Cortex of kidney (tissue), 1 donor: ENCODE measurements at regions not wholly inside any gene's neighbourhood (a gene's known extent, or its start where the extent isn't known, plus 50 kb on each side); places are given as distances from the start of the nearest gene placed in this dataset.

Source experiments
- DNase-seq: peaks from one replicate; lab custom pipeline; 2025; lab: John Stamatoyannopoulos, UW

DNA sequence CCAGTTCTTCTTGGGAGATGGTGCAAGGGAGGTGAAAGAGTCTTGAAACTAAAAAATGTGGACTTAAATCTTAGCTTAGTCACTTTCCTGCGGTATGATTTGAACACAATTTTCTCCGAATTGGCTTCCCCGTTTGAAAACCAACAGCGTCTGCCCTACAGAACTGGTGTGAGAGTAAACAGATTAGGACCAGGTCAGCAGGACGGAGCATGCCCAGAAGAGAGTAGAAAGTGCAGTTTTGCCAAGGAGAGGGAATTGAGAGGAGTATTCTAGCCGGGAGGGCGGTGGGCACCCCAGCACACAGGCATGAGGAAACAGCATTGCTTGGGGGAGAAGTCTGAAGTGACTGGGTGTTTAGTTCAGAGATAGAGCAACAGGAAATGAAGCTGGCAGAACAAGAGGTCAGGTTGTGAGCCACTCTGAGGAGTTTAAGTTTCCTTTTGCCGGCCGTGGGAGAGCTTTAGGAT, 927.1 kb downstream of the VRK1 start:
- no peak for DNase-seq

DNA sequence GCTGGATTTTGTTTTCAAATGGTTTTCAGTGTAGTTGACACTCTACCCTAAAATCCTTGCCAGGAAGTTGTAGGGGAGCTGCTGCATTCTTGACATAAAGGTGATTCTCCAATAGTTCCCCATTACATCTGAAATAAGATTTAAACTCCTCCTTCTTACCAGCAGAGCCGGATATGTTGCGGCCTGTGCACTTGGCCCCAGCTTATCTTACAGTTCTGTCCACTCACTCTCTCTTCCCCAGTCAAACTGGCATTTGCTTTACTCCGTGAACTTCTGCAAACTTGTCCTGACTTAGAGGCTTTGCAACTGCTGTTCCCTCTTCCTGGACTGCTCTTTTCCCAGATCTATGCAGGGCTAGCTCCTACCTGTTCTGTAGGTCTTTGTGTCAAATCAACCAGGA, 929.5 kb downstream of the VRK1 start:
- DNase-seq: no peak

DNA sequence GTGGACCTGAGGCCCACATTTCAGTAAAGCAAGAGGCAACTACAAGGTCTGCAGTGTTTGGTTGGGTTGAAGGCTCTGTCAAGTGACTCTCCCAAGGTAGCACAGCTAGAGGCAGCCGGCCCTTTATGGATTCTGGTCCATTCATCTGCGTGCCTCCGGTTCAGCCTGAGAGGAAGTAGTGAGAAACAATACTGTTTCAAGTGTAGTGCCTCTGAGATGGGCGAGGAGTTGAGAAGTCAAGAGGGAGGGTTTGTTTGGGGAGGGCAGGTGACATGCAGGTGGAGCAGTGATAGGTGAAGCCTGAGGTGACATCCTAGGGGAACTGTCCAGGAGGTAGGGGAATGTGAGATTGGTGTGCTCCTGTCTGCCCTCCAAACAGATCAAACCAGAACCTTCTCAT, 933.5 kb downstream of the VRK1 start:
- DNase-seq: no peak

DNA sequence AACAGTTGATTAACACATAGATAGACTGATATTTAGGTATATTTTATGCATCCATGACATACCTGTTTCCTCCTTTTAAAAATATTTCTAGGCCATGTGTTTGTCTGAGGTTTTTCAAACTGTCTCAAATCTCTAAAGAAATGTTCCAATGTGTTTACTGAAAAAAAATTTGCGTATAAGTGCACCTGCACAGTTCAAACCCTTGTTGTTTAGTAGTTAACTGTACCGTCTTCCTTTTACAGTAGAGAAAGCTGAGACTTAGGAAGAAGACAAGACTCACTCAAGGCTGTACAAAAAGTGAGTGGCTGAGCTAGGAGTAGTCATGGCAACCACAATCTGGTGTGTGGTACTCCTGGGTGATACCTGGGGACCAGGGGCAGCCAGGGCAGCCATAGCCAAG, 934.6 kb downstream of the VRK1 start:
- DNase-seq: no peak

DNA sequence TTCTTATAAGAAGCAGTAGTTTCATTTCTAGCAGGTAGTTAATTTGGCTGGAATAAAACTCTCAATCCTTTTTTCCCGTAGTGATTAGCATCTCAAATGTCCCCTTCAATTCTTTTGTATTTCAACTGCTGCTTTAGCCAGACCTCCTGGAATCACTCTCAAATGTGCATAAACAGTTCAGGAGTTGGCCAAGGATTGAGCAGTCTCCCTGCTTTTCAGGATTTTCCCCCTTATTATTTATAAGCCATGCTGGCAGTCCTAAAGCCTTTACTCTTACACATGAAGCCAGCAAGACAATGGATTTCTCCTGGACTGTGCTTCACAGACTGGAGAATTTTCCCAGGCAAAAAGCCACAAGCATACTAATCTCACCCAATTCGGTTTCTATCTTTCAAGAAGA, 950.1 kb downstream of the VRK1 start:
- DNase-seq: no peak

DNA sequence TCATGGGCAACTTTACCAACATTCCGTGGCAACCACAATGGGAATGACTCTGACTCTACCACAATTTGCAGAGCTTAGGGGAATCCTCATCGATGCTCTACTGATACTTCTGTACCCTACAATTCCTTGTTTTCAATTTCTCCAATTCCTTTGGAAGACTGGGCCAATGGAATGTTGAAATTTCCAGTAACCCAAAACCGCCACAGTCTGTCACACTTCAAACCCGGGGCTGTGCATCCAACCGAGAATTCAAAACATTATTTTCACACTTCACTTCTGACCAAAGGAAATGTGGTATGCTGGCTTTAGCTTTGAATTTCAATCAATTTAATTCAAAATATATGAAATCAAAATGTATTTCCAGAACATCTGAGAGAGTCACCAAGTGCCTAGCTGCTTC, 951.4 kb downstream of the VRK1 start:
- no peak for DNase-seq

DNA sequence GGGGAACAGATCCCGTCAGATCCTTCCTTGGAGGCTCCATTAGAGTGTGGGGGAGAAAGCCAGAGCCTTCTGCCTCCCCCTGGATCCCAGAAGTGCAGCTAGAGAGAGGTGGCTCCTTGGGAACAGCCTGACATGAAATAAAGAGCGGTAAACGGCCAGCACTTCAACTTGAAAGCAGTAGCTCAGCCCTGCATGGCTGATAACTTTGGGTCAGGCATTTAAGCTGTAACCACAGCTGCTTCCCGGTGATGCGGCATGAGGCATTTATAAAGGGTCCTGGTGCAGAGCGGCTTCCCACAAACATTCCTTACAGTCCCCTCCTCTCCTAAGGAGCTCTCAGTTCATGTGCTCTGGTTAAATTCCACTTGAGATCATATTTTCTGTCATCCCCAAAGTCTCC, 960.3 kb downstream of the VRK1 start:
- no peak for DNase-seq

DNA sequence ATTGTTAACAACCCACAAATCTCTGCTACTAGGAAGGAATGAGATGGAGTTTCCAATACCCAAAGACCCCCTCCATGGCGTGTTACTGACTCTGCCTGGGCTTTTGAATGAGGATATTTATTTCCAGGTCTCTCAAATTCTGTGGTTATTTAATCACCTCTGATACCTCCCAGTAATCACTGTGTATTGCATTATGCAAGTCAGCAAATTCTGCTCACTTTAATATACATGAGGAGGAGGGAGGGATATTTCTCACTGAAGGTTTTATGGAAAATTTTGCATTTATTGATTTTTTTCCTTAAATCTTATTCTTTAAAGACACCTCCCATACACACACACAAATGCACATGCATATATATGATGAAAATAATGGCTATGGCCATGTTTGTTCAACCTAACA, 962.9 kb downstream of the VRK1 start:
- no peak for DNase-seq

DNA sequence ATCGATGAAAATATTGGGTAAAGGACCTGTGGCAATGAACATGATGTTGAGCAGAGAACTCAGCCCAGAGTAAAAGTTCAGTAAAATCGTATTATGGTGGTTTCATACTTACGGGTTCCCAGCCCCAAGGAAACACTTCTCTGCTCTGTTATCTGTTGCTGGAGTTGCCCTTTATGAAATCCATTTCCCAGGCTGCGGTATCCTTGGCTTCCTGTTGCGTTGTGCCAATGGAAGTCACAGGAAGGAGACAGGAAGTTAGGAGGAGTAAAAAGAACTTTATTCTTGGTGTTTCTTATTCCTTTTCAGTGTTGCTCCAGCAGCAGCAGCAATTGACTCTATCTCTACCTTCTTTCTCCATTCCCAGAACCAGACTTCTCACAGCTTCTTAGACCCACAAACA, 965.2 kb downstream of the VRK1 start:
- no peak for DNase-seq

DNA sequence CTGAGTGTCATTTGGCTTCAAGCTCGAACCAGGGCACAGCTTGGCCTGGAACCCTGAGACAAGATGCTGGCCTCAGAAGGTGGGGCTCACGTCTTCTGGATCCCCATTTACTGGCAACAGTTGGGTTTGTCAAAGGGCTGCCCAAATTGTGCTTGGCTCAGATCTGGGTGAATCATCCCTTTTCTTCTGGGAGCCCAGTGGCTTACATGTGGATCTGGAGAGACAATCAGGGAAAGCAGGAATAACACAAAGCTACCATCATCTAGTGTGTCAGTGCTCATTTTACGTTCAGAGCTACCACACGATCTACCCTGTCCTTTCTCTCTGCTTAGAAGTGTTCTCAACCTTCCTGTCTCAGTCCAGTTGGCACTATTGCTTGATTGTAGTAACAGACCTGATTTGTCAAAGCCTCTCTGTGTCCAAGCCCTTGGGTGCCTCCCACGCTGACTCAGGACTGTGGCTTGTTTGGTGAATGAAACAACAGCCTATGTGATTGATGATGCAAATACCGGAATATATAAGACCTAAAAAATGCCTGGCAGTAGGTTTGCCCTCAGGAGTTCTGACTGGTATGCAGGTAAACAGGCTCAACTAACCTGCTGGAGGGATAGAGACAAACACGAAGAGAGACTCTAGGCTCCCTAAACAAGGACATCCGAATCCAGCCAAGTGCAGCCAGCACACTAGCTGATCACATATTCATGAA, 974.3 kb downstream of the VRK1 start:
- DNase-seq: no peak

DNA sequence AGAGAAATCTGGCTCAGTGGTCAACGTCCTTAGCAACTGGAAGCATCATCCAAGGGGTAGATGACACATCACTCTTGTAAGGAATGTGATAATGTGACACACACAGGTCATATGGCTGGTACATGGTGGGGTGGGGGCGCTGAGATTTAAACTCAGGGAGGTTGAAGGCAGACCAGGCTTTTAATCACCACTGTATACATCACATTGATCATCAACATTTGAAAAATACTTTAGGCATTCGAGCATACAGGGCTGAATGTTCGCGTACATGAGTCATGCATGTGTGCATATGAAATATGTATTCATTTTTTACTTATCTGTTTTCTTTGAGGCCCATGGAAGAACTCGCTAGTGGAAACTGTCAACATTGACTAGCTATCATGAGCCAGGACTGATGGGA, 976.4 kb downstream of the VRK1 start:
- no peak for DNase-seq

DNA sequence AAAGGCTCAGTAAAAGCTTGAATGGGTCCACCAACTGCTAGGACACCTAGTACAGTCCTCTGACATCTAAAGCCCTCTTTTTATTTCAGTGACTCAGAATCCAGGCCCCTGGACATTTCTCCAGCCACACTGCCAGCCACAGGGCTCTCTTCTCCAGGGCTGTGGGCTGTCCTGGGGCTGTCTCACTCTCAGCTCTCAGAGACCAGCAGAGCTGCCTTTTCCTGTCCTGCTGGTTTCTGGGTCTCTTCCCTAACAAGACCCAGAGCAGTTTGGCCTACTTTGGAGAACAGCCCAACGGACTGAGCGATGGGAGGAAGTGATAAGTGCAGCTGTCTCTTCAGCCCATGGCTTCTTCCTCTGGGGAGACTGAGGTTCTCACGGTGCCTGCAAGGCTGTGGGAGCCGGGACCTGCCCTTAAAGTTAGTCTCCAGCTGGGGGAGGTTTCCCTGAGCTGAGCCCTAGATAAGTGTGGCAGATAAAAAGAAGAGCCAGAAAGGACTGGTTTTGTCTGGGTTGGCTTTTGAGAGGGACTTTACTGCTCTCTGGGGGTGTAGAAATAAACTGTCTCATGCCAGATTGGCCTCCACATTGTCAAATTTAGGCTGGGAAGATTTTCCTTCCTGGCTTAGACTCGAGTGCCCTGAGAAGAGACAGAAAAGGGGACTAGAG, 979.8 kb downstream of the VRK1 start:
- DNase-seq: no peak

DNA sequence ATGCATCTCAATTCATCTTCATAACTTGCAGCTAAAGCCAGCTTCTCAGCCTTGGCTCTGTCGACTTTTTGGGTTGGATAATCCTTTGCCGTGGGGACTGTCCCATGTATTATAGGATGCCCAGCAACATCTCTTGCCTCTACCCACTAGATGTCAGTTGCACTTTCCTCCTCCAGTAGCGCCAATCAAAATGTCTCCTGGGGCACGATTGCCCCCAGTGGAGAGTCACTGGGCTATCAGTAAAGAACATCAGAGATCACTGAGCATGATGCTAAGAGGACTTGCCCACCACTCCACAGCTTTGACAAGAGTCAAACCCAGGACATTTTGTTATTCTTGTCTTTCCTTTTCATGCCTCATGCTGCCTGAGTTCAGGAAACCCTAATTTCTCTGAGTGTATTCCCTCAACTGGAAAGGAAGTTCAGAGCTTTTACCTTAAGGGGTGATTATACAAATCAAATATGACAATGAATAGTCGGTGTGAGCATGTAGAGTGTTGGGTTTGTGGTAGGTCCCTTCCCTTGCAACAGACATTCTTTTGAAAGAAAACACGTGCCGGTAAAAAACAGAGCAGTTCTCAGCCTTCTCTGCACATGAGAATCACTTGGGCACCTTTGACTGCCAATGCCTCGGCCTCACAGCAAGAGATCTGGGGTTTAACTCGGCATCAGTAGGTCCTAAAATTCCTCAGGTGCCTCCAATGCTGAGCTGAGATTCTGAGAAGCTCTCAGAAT, 980.6 kb downstream of the VRK1 start:
- DNase-seq: no peak

DNA sequence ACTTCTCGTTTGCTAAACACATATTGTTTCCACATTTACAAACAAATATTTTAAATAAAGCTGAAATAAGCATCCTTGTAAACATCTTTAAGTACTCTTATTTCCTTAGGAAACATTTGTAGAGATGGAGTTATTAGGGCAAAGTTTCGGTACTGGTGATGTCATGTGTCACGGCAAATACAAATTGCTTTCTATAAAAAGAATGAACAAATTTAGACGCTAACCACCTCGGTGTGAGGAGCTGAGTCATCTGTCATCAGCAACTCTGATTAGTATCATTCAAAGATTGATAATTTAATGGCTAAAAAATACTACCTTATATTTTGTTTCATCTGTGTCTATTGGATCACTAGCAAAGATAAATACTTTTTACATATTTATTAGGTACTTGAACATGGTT, 982.0 kb downstream of the VRK1 start:
- DNase-seq: no peak

DNA sequence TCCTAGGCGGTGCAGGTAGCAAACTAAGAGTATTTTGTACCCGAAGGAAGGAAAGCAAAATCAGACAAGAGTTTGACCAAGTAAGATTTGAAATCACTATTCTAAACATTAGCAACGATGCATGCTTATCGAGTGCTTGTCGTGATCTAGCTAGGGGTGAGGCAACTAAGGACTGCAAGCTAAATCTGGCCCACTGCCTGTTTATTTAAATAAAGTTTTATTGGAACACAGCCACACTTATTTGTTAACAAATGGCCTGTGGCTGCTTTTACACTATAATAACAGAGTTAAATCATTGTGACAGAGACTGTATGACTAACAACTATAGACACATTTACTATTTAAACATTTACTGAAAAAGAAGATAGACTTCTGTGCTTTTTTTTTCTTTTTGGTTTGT, 983.6 kb downstream of the VRK1 start:
- no peak for DNase-seq

DNA sequence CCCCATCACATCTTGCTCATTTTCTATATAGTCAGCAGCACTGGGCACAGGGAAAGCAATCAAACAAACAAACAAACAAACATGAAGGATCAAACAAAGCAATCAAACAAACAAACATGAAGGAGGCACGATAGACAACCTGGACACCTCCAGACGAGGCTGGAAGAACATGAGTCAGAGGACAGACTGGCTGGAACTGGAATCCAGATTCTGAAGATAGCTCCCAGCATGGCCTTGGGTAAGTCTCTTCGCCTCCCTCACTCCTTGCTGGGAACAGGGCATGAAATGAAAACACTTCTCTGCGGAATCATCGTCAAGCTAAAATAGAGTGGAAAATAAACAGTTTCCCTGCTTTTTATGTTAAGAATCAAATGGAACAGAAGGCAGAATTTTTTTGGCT, 984.8 kb downstream of the VRK1 start:
- DNase-seq: no peak

DNA sequence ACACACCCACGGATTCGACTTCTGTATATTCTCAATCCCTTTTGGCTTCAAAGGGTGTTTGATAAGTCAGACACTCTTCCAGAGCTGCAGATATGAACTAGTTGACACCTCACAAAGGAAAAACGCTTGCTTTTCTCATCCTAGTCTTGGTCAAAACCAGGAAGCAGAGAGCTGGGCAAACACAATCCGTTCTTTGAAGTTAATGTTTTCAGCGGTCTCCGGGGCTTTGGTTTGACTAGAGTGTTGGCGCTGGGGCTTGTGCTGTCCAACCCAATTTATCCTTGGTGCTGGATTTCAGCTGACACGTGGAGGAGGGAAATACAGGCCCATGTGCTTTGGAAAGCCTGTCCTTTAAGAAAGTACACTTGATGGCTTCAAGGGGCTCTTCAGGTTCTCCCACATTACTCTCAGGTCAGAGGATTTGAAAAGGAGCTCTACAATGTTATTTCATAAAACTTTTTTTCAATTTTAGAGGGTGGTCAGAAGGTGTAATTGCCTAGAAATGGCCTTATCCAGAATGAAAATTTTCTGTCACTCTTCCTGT, 985.8 kb downstream of the VRK1 start:
- no peak for DNase-seq

DNA sequence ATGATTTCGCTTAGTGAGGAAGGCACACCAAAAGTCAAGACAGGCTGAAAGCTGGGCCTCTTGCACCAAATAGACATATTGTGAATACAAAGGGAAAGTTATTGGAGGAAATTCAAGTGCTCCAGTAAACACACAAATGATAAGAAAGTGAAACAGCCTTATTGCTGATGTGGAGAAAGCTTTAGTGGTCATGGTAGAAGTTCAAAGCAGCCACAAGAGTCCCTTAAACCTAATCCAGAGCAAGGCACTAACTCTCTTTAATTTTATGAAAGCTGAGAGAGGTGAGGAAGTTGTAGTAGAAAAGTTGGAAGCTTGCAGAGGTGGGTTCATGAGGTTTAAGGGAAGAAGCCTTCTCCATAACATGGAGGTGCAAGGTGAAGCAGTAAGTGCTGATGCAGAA, 988.3 kb downstream of the VRK1 start:
- no peak for DNase-seq

DNA sequence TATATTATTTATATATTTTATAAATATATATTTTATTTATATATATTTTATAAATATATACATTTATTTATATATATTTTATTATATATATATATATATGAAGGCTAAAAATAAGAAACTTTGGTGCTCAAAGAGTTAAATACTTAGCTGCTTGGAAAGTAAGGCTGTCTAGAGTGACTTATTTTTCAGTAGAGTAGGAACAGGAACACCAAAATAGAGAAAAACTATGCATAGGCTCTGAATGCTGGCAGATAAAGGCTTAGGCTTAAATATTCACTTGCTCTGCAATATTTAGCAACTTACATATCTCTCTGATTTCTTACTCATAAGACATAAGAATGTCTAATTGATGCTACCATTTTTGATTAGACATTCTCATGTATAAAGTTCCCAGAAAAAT, 991.2 kb downstream of the VRK1 start:
- no peak for DNase-seq

DNA sequence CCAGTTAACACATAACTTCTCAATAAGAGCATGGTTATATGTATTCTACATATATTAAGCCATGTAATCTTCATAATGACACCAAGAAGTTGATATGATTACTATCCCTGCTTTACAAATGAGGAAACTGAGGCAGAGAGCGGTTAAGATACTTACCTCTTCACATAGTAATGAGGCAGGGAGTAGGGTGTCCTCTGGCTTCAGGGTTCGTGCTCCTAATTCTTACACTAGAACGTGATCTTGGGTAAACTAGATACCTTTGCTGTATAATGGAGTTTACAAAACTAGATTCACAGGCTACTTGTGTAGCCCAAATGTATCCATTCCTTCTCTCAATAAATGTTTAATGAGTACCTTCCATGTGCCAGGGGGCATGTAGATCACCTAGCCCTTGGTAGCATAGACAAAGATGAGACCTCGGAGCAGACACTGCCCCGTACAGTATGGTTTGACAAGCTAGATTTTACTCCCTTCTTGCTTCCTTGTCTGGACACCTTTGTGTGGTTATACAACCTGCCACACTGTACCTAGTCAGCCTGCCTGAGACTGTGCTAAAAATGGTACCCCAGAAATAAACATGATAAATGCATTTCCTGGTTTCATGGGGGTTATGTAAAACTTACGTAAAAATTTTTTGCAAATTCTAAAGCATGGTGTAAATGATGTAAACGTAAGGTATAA, 991.8 kb downstream of the VRK1 start:
- DNase-seq: no peak

DNA sequence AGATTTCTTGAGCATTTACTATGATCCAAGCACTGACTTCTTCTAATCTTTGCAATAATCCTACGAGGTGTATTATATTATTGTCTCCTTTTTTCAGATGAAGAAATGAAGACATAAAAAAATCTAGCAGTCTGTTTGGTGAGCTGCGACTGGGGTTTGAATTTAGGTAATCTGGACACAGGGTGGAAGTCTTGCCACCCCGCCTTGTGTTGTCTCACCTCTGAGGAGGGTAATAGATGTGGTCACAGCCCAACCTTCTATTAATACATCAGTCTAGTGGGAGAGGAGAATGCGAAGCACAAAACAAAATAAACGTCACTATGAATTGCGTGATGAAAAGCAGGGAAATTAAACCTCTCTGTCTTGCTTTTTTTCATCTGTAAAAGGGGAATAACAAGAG, 993.9 kb downstream of the VRK1 start:
- DNase-seq: no peak

DNA sequence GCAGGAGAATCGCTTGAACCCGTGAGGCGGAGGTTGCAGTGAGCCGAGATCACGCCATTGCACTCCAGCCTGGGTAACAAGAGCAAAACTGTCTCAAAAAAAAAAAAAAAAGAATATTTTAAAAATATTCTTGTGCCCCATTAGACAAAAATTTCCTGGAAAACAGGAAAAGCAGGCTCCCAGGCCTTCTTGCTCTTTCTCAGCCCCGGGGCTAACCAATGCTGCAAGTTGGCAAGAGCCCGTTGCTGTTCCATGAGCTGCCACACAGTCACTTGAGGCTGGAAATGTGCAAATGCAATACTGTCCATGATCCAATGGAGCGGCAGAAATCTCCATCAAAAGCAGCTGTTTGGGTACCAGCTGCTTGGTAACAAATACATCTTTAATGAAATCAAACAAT, 994.7 kb downstream of the VRK1 start:
- no peak for DNase-seq
